Ectodermal cell (in vitro differentiated cells): ENCODE measurements at regions not wholly inside any gene's neighbourhood (a gene's known extent, or its start where the extent isn't known, plus 50 kb on each side); places are given as distances from the start of the nearest gene placed in this dataset.

Source experiments
- H3K27ac ChIP-seq: 2 replicates; pipeline ENCODE4 v1.7.0; 2013; ENCODE audit warnings: mild to moderate bottlenecking, low read depth, low read length; ENCODE audit not compliant: insufficient read depth, poor library complexity, severe bottlenecking
- H3K27me3 ChIP-seq: 2 replicates; pipeline ENCODE4 v1.7.0; 2013; ENCODE audit warnings: mild to moderate bottlenecking, low read length; ENCODE audit not compliant: insufficient read depth, control insufficient read depth, poor library complexity, severe bottlenecking
- H3K36me3 ChIP-seq: one replicate; pipeline ENCODE4 v1.7.0; 2013; ENCODE audit warnings: low read length; ENCODE audit not compliant: control insufficient read depth, insufficient read depth
- H3K4me1 ChIP-seq: one replicate; pipeline ENCODE4 v1.7.0; 2013; ENCODE audit warnings: low read length; ENCODE audit not compliant: control insufficient read depth, insufficient read depth
- H3K4me3 ChIP-seq: 2 replicates; pipeline ENCODE4 v1.7.0; 2013; ENCODE audit warnings: low read depth, low read length, control low read depth; ENCODE audit not compliant: insufficient read depth
- H3K9me3 ChIP-seq: 2 replicates; pipeline ENCODE4 v1.7.0; 2013; ENCODE audit warnings: mild to moderate bottlenecking, low read length, moderate library complexity; ENCODE audit not compliant: control insufficient read depth
- WGBS, 2 experiments: methylation state at CpG; one replicate each; pipeline ENCODE4 v1.1.7; 2013; ENCODE audit warnings: missing lambda C conversion rate in 2 of 2; 5-methylcytosine and 5-hydroxymethylcytosine counted together

DNA sequence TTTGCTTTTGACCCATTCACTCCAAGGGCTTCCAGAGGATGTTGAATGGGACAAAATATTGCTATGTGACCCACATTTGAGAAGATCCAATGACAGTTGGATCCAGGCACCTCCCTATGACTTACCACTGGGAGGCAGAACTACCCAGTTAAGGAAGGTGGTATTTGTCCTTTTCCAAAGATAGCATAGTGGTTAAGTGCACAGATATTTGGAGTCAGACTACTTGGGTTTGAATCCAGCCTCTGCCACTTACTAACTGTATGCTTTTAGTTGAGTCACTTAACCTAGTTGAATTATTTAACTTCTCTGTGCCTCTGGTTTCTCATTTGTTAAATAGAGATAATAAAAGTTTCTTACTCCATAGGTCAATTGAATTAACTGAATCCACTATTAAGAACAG is 74.5 kb upstream of the PALM2AKAP2 start:
- H3K4me1 ChIP-seq, result no peaks in the 10 kb centered on the region
- no peaks in the 10 kb centered on the region for H3K36me3 ChIP-seq
- H3K27ac ChIP-seq, result no peak overlapping the region
- H3K27me3 ChIP-seq, result no peaks in the 10 kb centered on the region
- no peak overlapping the region for H3K4me3 ChIP-seq
- no peaks in the 10 kb centered on the region for H3K9me3 ChIP-seq

DNA sequence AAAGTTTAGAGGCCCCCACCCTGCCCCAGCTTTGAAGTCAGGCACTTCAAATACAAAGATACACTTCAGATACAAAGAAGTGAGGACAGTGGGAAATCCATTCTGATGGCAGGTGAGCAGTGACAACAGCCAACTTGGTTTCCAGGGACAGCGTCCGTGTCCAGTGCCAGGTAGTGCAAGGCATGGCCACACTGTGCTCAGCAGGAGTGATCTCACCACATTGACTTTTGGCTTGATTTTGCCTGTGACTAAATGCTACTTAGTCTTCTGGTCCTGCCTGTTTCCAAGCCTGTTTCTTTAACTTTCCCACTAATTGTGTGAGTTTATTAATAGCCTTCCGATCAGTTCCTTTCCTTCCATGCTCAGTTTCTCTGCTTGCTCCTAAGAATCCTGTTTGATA is 72.6 kb upstream of the PALM2AKAP2 start:
- Histone ChIP-seq H3K27ac (no peak overlapping the region), H3K36me3 (no peaks in the 10 kb centered on the region), H3K27me3 (no peaks in the 10 kb centered on the region), H3K9me3 (no peaks in the 10 kb centered on the region), H3K4me1 (no peaks in the 10 kb centered on the region), H3K4me3 (no peak overlapping the region)
- 98 to 99% methylated on average over 3 of the region's 3 CpGs for WGBS, 2 experiments

DNA sequence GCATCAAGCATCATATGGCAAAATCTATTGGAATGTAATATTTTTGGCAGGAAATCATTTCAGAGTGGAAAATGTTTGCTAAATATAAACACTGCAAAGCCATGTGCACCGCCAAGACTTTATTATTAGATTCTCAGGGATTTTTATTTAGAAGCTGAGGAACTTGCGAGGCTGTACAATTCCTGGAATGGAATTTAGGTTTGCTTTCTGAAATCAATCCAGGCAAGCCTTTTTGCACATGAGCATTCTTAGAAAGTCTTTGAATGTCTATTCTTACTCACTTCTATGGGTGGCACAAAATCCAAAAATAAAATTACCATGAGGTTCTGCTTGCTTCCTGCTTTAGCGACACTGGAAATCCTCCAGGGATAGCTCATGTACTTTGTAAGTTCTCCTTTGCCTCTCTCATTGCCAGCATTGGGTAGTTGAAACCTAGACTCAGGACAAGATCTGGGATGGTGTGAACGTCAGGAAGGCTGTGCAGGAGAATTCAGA is 71.5 kb upstream of the PALM2AKAP2 start:
- Histone ChIP-seq H3K36me3 (no peaks in the 10 kb centered on the region), H3K27ac (no peak overlapping the region), H3K4me3 (no peak overlapping the region), H3K4me1 (no peaks in the 10 kb centered on the region), H3K27me3 (no peaks in the 10 kb centered on the region), H3K9me3 (no peaks in the 10 kb centered on the region)
- 95 to 97% methylated on average over 4 of the region's 4 CpGs for WGBS, 2 experiments

DNA sequence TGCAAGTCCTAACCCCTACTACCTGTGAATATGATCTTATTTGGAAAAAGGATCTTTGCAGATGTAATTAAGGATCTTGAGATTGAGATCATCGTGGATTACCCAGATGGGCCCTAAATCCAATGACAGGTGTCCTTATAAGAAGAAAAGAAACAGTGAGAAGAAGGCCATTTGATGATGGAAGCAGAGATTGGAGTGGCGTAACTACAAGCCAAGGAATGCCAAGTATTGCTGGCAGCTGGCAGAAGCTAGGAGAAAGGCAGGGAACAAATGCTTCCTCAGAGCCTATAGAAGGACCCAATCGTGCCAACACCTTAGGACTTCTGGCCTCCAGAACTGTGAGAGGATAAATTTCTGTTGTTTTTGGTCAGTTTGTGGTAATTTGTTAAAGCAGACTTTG is 70.1 kb upstream of the PALM2AKAP2 start:
- Histone ChIP-seq H3K4me1 (no peaks in the 10 kb centered on the region), H3K27me3 (no peaks in the 10 kb centered on the region), H3K4me3 (no peak overlapping the region), H3K9me3 (no peaks in the 10 kb centered on the region), H3K27ac (no peak overlapping the region), H3K36me3 (no peaks in the 10 kb centered on the region)
- 92 to 93% methylated on average over 3 of the region's 3 CpGs for WGBS, 2 experiments

DNA sequence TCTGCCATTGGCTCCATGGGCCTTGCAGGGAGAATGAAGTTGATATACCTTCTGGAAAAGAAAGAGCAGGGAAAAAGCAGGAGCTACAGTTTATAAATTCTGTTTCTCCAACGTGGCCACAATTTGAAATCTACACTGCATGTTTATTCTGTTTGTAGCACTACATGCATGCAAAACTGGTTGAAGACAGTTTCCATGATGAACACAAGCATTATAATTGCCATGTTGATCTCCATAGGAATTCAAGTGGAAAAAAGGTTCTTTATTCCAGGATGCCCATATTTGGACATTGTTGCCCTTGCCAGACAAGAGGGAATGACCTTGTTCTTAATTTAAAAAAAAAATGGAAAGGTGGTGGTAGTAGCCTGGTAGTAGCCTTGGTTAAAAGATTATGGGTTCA is 69.2 kb upstream of the PALM2AKAP2 start:
- Histone ChIP-seq H3K36me3 (no peaks in the 10 kb centered on the region), H3K27me3 (no peaks in the 10 kb centered on the region), H3K27ac (no peak overlapping the region), H3K4me1 (no peaks in the 10 kb centered on the region), H3K9me3 (no peaks in the 10 kb centered on the region), H3K4me3 (no peak overlapping the region)
- WGBS, 2 experiments, result 83 to 100% methylated on average over 1 of the region's 1 CpG

DNA sequence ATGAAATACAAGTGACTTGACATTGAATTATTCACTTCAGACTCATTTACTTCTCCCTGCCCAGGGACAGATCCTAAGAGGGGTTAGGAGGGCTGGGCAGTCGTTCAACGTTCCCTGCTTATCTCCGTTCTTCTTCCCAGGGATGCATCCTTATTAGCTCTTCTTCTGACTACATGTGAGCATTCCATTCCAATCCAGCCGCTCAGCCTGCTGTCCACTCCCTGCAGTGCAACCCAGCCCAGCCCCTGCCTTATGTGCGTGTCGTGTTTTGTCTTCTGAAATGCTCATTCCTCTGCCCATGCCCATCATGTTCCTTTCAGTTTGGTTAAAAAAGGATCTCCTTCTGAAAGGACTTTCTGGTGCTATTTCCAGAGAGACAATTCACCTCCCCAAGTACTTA is 64.7 kb upstream of the PALM2AKAP2 start:
- H3K4me1 ChIP-seq, result no peaks in the 10 kb centered on the region
- H3K4me3 ChIP-seq, result no peak overlapping the region
- no peaks in the 10 kb centered on the region for H3K36me3 ChIP-seq
- WGBS, 2 experiments, result 64 to 72% methylated on average over 6 of the region's 6 CpGs
- H3K27me3 ChIP-seq, result no peaks in the 10 kb centered on the region
- no peak overlapping the region for H3K27ac ChIP-seq
- H3K9me3 ChIP-seq, result no peaks in the 10 kb centered on the region

DNA sequence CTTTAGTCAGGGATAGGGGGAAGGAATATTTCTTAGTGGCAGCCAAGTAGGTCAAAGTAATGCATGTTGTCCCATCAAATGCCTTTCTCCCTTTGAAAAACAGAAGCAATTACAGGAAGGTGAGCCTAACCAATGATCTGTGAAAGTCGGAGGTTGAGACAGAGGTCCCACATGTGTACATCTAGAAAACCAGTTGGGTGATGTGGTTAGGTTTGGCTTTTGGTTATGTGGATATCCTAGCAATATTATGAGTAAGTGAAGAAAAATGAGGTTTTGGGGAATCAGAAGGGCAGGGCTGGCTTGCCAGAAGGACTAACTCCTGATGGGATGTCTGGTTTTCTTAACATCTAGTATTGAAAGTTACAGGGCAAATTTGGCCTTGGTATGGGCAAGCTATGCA is 63.4 kb upstream of the PALM2AKAP2 start:
- H3K9me3 ChIP-seq, result no peaks in the 10 kb centered on the region
- no peaks in the 10 kb centered on the region for H3K4me1 ChIP-seq
- H3K27me3 ChIP-seq, result no peaks in the 10 kb centered on the region
- no peak overlapping the region for H3K4me3 ChIP-seq
- 88 to 91% methylated on average over 1 of the region's 1 CpG for WGBS, 2 experiments
- H3K36me3 ChIP-seq, result no peaks in the 10 kb centered on the region
- no peak overlapping the region for H3K27ac ChIP-seq

DNA sequence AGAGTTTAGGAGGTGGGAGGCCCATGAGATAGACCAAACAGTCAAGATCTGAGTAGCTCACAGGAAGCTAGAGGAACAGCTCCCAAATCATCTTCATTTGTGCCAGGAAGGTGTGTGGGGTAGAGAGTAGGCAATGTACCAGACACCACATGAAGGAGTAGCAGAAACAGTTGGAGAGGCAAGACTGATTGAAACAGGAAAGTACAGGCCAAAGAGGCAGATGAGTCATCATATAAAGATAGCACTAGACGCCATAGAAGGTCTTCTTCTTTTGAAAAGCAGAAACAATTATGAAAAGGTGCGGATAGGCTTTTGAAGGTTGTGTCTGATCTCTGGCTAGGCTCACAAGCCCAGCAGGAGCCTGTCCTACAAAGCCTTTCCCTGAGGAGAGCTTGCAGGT is 62.7 kb upstream of the PALM2AKAP2 start:
- Histone ChIP-seq H3K4me1 (no peaks in the 10 kb centered on the region), H3K4me3 (no peak overlapping the region), H3K9me3 (no peaks in the 10 kb centered on the region), H3K36me3 (no peaks in the 10 kb centered on the region), H3K27me3 (no peaks in the 10 kb centered on the region), H3K27ac (no peak overlapping the region)
- WGBS, 2 experiments, result 95 to 98% methylated on average over 2 of the region's 2 CpGs

DNA sequence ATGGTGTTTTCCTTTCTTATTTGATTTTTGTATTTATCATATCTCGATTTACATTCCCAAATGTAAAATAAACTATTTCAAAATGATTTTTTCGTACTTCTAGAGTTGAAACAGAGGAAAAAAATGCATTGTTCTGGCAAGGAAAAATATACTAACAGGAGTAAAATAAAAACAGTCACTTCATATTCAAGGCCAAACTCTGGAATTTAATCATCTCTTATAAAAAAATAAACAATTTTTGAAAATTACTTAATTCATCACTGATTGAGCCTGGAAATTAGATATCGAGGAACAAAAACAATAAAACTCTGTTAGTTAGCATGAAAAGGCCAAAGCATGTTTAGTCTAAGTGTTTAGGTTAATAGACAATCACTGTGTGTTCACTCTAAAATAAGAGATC is 61.1 kb upstream of the PALM2AKAP2 start:
- Histone ChIP-seq H3K4me3 (no peak overlapping the region), H3K27me3 (no peaks in the 10 kb centered on the region), H3K36me3 (no peaks in the 10 kb centered on the region), H3K4me1 (no peaks in the 10 kb centered on the region), H3K9me3 (no peaks in the 10 kb centered on the region), H3K27ac (no peak overlapping the region)
- WGBS, 2 experiments, result 91 to 100% methylated on average over 1 of the region's 3 CpGs

DNA sequence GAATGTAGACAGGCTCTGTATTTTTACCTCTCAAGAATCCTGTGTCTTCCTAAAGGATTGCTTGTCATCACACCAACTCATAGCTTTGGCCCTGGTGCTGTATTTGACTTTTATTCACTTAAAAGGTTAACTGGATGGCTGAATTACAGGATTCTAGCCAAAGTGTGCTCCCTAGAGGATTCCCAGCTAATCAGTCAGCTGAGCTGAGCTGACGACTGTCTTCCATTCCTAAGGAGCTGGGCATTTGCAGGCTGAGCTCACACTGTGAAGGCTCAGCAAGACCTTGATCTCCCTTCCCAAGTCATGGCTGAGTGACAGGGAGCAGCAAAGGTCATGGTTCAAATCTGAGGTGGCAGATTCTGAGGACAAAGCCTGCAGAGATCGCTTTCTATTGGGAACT is 59.0 kb upstream of the PALM2AKAP2 start:
- 41 to 48% methylated on average over 2 of the region's 2 CpGs for WGBS, 2 experiments
- Histone ChIP-seq H3K27me3 (no peaks in the 10 kb centered on the region), H3K9me3 (no peaks in the 10 kb centered on the region), H3K4me1 (no peaks in the 10 kb centered on the region), H3K36me3 (no peaks in the 10 kb centered on the region), H3K4me3 (no peak overlapping the region), H3K27ac (no peak overlapping the region)

DNA sequence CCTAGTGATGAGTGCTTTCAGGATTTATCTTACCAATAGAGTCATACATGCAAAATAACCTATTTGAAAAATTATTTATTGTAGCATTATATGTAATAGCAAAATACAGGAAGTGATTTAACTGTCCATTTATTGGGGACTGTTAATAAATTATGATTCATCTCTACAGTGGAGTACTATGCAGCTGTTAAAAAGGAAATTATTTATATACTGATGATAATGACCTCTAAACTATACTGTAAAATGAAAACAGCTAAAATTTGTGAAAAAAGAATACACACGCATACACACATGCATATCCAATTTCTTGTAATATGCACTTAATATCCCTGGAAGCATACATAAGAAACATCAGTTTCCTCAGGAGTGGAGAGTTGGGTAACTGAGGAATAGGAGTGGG is 58.0 kb upstream of the PALM2AKAP2 start:
- H3K9me3 ChIP-seq, result no peaks in the 10 kb centered on the region
- WGBS, 2 experiments, result 100% methylated on average over 1 of the region's 1 CpG; no CpG with 5 or more reads in 1 of the 2 experiments
- H3K27me3 ChIP-seq, result no peaks in the 10 kb centered on the region
- H3K27ac ChIP-seq, result no peak overlapping the region
- no peaks in the 10 kb centered on the region for H3K36me3 ChIP-seq
- H3K4me1 ChIP-seq, result no peaks in the 10 kb centered on the region
- H3K4me3 ChIP-seq, result no peak overlapping the region
